ENCODE measurements at regions not wholly inside any gene's neighbourhood (a gene's known extent, or its start where the extent isn't known, plus 50 kb on each side); places are given as distances from the start of the nearest gene placed in this dataset.

DNA sequence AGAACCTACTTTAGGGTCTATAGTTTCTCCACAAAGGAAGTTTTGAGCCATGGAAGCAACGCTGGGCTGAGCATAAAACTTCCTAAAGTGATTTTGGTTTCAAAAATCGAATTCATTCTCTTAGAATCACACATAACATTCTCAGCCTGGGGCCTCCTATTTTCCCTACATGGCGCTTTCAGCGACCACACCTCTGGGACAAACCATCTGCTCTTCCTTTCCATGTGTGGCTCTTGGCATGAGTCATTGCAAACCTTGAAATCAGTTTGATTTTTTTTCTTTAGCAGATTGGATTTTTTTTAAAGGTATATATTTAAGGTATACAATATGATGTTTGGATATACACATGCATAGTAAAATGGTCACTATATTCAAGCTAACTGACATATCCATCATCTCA, 72.5 kb upstream of the APCDD1 start:
- WGBS = 89% methylated on average over 4 of the region's 4 CpGs
- H3K4me1 ChIP-seq (replicated peaks) = no peaks in the 10 kb centered on the region
- DNase-seq (ENCODE audit: low spot score) = no peak

GRCh38 chr18:10386049-10386448, 68.4 kb upstream of the APCDD1 start:
- Histone ChIP-seq H3K36me3 (no peaks in the 10 kb centered on the region), H3K4me1 (replicated peaks) (no peaks in the 10 kb centered on the region), H3K27me3 (replicated peaks; ENCODE audit: insufficient read depth) (no peaks in the 10 kb centered on the region), H3K9me3 (no peaks in the 10 kb centered on the region), H3K4me3 (no peak overlapping the region), H3K27ac (no peak overlapping the region)
- 83% methylated on average over 4 of the region's 4 CpGs for WGBS
- TF ChIP-seq CTCF (IDR thresholded peaks at IDR 0.05) (no peak), POLR2AphosphoS5 (IDR thresholded peaks at IDR 0.05) (no peak), POLR2A (IDR thresholded peaks at IDR 0.05) (no peak)
- DNase-seq (ENCODE audit: low spot score) = no peak
- intact Hi-C loops (cut with DNase I) = no loop called here

More for the DNA sequence above, 72.5 kb upstream of the APCDD1 start:
- H3K36me3 ChIP-seq = no peaks in the 10 kb centered on the region
- H3K4me3 ChIP-seq = no peak overlapping the region
- intact Hi-C loops (cut with DNase I) = no loop called here
- no peaks in the 10 kb centered on the region for H3K9me3 ChIP-seq
- TF ChIP-seq POLR2AphosphoS5 (IDR thresholded peaks at IDR 0.05) (no peak), POLR2A (IDR thresholded peaks at IDR 0.05) (no peak), CTCF (IDR thresholded peaks at IDR 0.05) (no peak)
- H3K27me3 ChIP-seq (replicated peaks; ENCODE audit: insufficient read depth) = no peaks in the 10 kb centered on the region
- no peak overlapping the region for H3K27ac ChIP-seq

GRCh38 chr18:10386956-10387355, 67.5 kb upstream of the APCDD1 start:
- no peak overlapping the region for H3K4me3 ChIP-seq
- no peaks in the 10 kb centered on the region for H3K27me3 ChIP-seq (replicated peaks; ENCODE audit: insufficient read depth)
- H3K27ac ChIP-seq = no peak overlapping the region
- TF ChIP-seq CTCF (IDR thresholded peaks at IDR 0.05) = no peak
- TF ChIP-seq POLR2A (IDR thresholded peaks at IDR 0.05) = no peak
- no peak for TF ChIP-seq POLR2AphosphoS5 (IDR thresholded peaks at IDR 0.05)
- H3K4me1 ChIP-seq (replicated peaks) = no peaks in the 10 kb centered on the region
- no peak for DNase-seq (ENCODE audit: low spot score)
- H3K36me3 ChIP-seq = no peaks in the 10 kb centered on the region
- intact Hi-C loops (cut with DNase I) = no loop called here
- no peaks in the 10 kb centered on the region for H3K9me3 ChIP-seq
- 89% methylated on average over 2 of the region's 2 CpGs for WGBS

DNA sequence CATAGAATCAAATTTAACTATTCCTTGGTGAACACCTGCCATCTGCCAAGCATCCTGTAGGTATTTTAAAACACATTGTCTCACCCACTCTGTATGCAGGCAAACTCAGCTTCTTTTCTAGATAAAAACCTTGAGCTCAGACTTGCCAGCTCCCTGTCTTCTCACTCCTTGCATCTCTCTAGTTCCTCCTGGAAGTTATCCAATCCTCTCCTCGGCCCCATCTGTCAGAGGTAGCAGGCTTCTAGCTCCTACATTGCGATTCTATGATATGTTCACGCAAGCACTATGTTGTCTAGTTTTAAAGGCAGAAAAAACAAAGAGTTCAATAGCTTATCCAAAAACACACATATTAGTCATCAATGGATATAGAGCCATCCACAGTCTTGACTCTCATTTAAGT, 67.0 kb upstream of the APCDD1 start:
- H3K9me3 ChIP-seq = no peaks in the 10 kb centered on the region
- H3K27me3 ChIP-seq (replicated peaks; ENCODE audit: insufficient read depth) = no peaks in the 10 kb centered on the region
- no peaks in the 10 kb centered on the region for H3K36me3 ChIP-seq
- DNase-seq (ENCODE audit: low spot score) = no peak
- TF ChIP-seq POLR2A (IDR thresholded peaks at IDR 0.05) = no peak
- no peak for TF ChIP-seq POLR2AphosphoS5 (IDR thresholded peaks at IDR 0.05)
- no peak for TF ChIP-seq CTCF (IDR thresholded peaks at IDR 0.05)
- intact Hi-C loops (cut with DNase I) = no loop called here
- no peak overlapping the region for H3K27ac ChIP-seq
- no peak overlapping the region for H3K4me3 ChIP-seq
- 78% methylated on average over 3 of the region's 3 CpGs for WGBS
- no peaks in the 10 kb centered on the region for H3K4me1 ChIP-seq (replicated peaks)

GRCh38 chr18:10388373-10388772, 66.1 kb upstream of the APCDD1 start:
- H3K27ac ChIP-seq = no peak overlapping the region
- TF ChIP-seq POLR2A (IDR thresholded peaks at IDR 0.05) = no peak
- no peak for TF ChIP-seq CTCF (IDR thresholded peaks at IDR 0.05)
- no peak for TF ChIP-seq POLR2AphosphoS5 (IDR thresholded peaks at IDR 0.05)
- H3K36me3 ChIP-seq = no peaks in the 10 kb centered on the region
- intact Hi-C loops (cut with DNase I) = no loop called here
- no peak overlapping the region for H3K4me3 ChIP-seq
- no peaks in the 10 kb centered on the region for H3K9me3 ChIP-seq
- no peaks in the 10 kb centered on the region for H3K4me1 ChIP-seq (replicated peaks)
- DNase-seq (ENCODE audit: low spot score) = no peak
- H3K27me3 ChIP-seq (replicated peaks; ENCODE audit: insufficient read depth) = no peaks in the 10 kb centered on the region
- WGBS = 69% methylated on average over 2 of the region's 2 CpGs

Measured in prostate gland (tissue), 2 donors.